K562 (cell line): ENCODE measurements at regions not wholly inside any gene's neighbourhood (a gene's known extent, or its start where the extent isn't known, plus 50 kb on each side); places are given as distances from the start of the nearest gene placed in this dataset.

ENCODE experiments used
- ATAC-seq: fragments of 200-7000 bp; cut with Tn5 transposase; 3 replicates; pipeline ENCODE4 v1.9.1; 2020; ENCODE audit warnings: moderate library complexity
- BruUV-seq: library from RNA; stranded (reverse); fragments of 400-500 nt; replicated peaks from 2 replicates; lab custom pipeline; 2021; lab: Mats Ljungman, UMichigan
- CTCF ChIA-PET: fragments of 300-600 bp; formaldehyde crosslinking; extraction: SDS; loops from one replicate; lab custom pipeline; 2021; ENCODE audit warnings: low intra/inter-chr PET ratio; lab: Yijun Ruan, JAX
- POLR2A ChIA-PET: fragments of 300-600, 350-650 bp; sonication (Branson Sonifier 250); formaldehyde crosslinking; extraction: SDS; loops from one replicate; lab custom pipeline; 2021; ENCODE audit warnings: antibody characterized with exemption, inconsistent platforms; lab: Yijun Ruan, JAX
- DNase-seq, 4 experiments: peaks; one replicate each; pipeline versions ENCODE4 v3.0.0 to v3.0.0-alpha.2; 2011 to 2018; ENCODE audit warnings: low spot score in 3 of 4, mixed read lengths in 3 of 4; ENCODE audit errors: extremely low read depth in 1 of 4
- FAIRE-seq: peaks from 2 replicates; lab custom pipeline; 2011; peaks lifted over from hg19 to GRCh38; lab: Jason Lieb, UNC
- H2AFZ ChIP-seq: 2 replicates; pipeline ENCODE4 v1.6.0; 2011; ENCODE audit warnings: low read depth, low read length, control low read depth, inconsistent platforms
- H3K27ac ChIP-seq: fragments of 200-600 bp; 3 replicates; pipeline ENCODE4 v1.8.0; 2011; ENCODE audit warnings: low read depth, mild to moderate bottlenecking, control low read depth, inconsistent platforms, low read length, moderate library complexity, mixed read lengths; ENCODE audit errors: extremely low read depth
- H3K27me3 ChIP-seq, 2 experiments: fragments of 300-600 bp in 1 of 2; 2 replicates in 1 of 2; 3 replicates in 1 of 2; pipeline versions ENCODE4 v1.6.0 to v1.8.0; 2011; ENCODE audit warnings: inconsistent platforms in 2 of 2, low read length in 2 of 2, mild to moderate bottlenecking in 1 of 2, mixed read lengths in 1 of 2, moderate library complexity in 1 of 2; ENCODE audit not compliant: control insufficient read depth in 2 of 2, insufficient read depth in 2 of 2
- H3K36me3 ChIP-seq: fragments of 300-600 bp; 3 replicates; pipeline ENCODE4 v1.8.0; 2011; ENCODE audit warnings: mild to moderate bottlenecking, low read length, inconsistent platforms; ENCODE audit not compliant: control insufficient read depth, insufficient read depth
- H3K4me1 ChIP-seq, 2 experiments: fragments of 200-600 bp in 1 of 2; replicated peaks in 1 of 2; 2 replicates in 1 of 2; 3 replicates in 1 of 2; pipeline versions ENCODE4 v1.5.1 to v1.8.0; 2011; ENCODE audit warnings: inconsistent platforms in 2 of 2, low read length in 2 of 2, mild to moderate bottlenecking in 1 of 2, mixed read lengths in 1 of 2, moderate library complexity in 1 of 2; ENCODE audit not compliant: control insufficient read depth in 2 of 2, insufficient read depth in 2 of 2
- H3K4me2 ChIP-seq: 2 replicates; pipeline ENCODE4 v1.6.1; 2011; ENCODE audit warnings: low read length, control low read depth, inconsistent platforms, mixed read lengths; ENCODE audit not compliant: insufficient read depth
- H3K4me3 ChIP-seq: fragments of 200-600 bp; sonication (generic), shearing (Covaris generic); 2 replicates; pipeline ENCODE4 v1.5.1; 2016; ENCODE audit warnings: control low read depth, inconsistent platforms
- H3K79me2 ChIP-seq: fragments of 200-600 bp; 3 replicates; pipeline ENCODE4 v1.8.0; 2011; ENCODE audit warnings: low read length, inconsistent platforms; ENCODE audit not compliant: control insufficient read depth, insufficient read depth
- H3K9ac ChIP-seq, 2 experiments: 2 replicates each; pipeline versions ENCODE4 v1.6.0 to v1.6.1; 2011; ENCODE audit warnings: low read depth in 2 of 2, low read length in 2 of 2, control low read depth in 1 of 2, inconsistent platforms in 1 of 2, mild to moderate bottlenecking in 1 of 2, mixed read lengths in 1 of 2; ENCODE audit not compliant: insufficient read depth in 1 of 2
- H3K9me1 ChIP-seq: one replicate; pipeline ENCODE4 v1.6.0; 2011; ENCODE audit warnings: inconsistent platforms, mild to moderate bottlenecking, low read length, moderate library complexity; ENCODE audit not compliant: control insufficient read depth, insufficient read depth
- H3K9me3 ChIP-seq: replicated peaks from 2 replicates; pipeline ENCODE4 v1.5.1; 2011; ENCODE audit warnings: low read depth, low read length, inconsistent platforms; ENCODE audit not compliant: control insufficient read depth, insufficient read depth
- H4K20me1 ChIP-seq: replicated peaks from 2 replicates; pipeline ENCODE4 v1.6.1; 2011; ENCODE audit warnings: low read length, inconsistent platforms, mixed read lengths; ENCODE audit not compliant: control insufficient read depth, insufficient read depth
- ARID3A ChIP-seq: IDR thresholded peaks from 2 replicates; pipeline ENCODE4 v1.6.1; 2012; ENCODE audit warnings: low read depth, low read length, improper control_type of control experiment, borderline replicate concordance
- ATF6 ChIP-seq: sonication (generic); formaldehyde crosslinking; IDR thresholded peaks from 2 replicates; pipeline ENCODE4 v1.4.0; 2020; ENCODE audit warnings: mild to moderate bottlenecking, missing genetic modification reagents
- CBFA2T2 ChIP-seq: fragments of 450-650 bp; conservative IDR thresholded peaks from 2 replicates; pipeline ENCODE4 v1.6.1; 2017; ENCODE audit warnings: mild to moderate bottlenecking
- CTBP1 ChIP-seq: fragments of 450-650 bp; IDR thresholded peaks from 2 replicates; pipeline ENCODE4 v1.6.1; 2016; ENCODE audit warnings: borderline replicate concordance
- FOXK2 ChIP-seq, 2 experiments: fragments of 450-650 bp; IDR thresholded peaks in 1 of 2; conservative IDR thresholded peaks in 1 of 2; 2 replicates each; pipeline ENCODE4 v1.6.1; 2016; ENCODE audit warnings: low read depth in 2 of 2, mild to moderate bottlenecking in 1 of 2
- IRF2 ChIP-seq: sonication (generic); formaldehyde crosslinking; IDR thresholded peaks from 2 replicates; pipeline ENCODE4 v1.8.1; 2022; ENCODE audit warnings: mild to moderate bottlenecking, missing genetic modification reagents
- MAFG ChIP-seq: fragments of 450-650 bp; conservative IDR thresholded peaks from 2 replicates; pipeline ENCODE4 v1.6.1; 2016; ENCODE audit warnings: missing genetic modification characterization, missing compliant biosample characterization
- MTA2 ChIP-seq: fragments of 450-650 bp; IDR thresholded peaks from 2 replicates; pipeline ENCODE4 v1.6.1; 2016; ENCODE audit warnings: low read depth
- PML ChIP-seq: IDR thresholded peaks from 2 replicates; pipeline ENCODE4 v1.6.1; 2012; ENCODE audit warnings: low read length, inconsistent platforms
- PTRF ChIP-seq: fragments of 450-650 bp; IDR thresholded peaks from 2 replicates; pipeline ENCODE4 v1.6.1; 2016; ENCODE audit warnings: mild to moderate bottlenecking, missing genetic modification characterization, missing compliant biosample characterization
- RFX5 ChIP-seq: IDR thresholded peaks from 2 replicates; pipeline ENCODE4 v1.6.1; 2011; ENCODE audit warnings: low read depth, mild to moderate bottlenecking, improper control_type of control experiment, low read length
- SMARCE1 ChIP-seq: fragments of 450-650 bp; IDR thresholded peaks from 2 replicates; pipeline ENCODE4 v1.7.1; 2016; ENCODE audit warnings: mild to moderate bottlenecking
- TBP ChIP-seq: optimal IDR thresholded peaks from 2 replicates; pipeline ENCODE3; 2011; ENCODE audit warnings: low read depth, low read length, improper control_type of control experiment
- TFAM ChIP-seq: fragments of 250-450 bp; sonication (Bioruptor Pico); conservative IDR thresholded peaks from 2 replicates; pipeline ENCODE4 v1.5.0; 2021; ENCODE audit warnings: mild to moderate bottlenecking, moderate library complexity
- ZKSCAN8 ChIP-seq: fragments of 200-800 bp; sonication (Bioruptor generic); IDR thresholded peaks from 2 replicates; pipeline ENCODE4 v1.6.1; 2016; ENCODE audit warnings: missing genetic modification characterization, missing compliant biosample characterization
- ZNF217 ChIP-seq: sonication (generic); formaldehyde crosslinking; IDR thresholded peaks from 2 replicates; pipeline ENCODE4 v1.8.0; 2022; ENCODE audit warnings: mild to moderate bottlenecking, missing genetic modification reagents
- ZNF324 ChIP-seq: fragments of 250-450 bp; sonication (Bioruptor Pico); IDR thresholded peaks from 2 replicates; pipeline ENCODE4 v1.4.0; 2020; ENCODE audit warnings: mild to moderate bottlenecking
- ZNF431 ChIP-seq: sonication (generic); formaldehyde crosslinking; IDR thresholded peaks from 2 replicates; pipeline ENCODE4 v1.8.0; 2022; ENCODE audit warnings: mild to moderate bottlenecking, missing genetic modification reagents
- WGBS: fragments of 100-300 bp; shearing (Covaris generic); methylation state at CpG from one replicate; pipeline ENCODE4 v1.1.6; 2016; ENCODE audit warnings: low coverage, mixed read lengths; ENCODE audit not compliant: insufficient coverage; ENCODE audit errors: missing lambda C conversion rate; 5-methylcytosine and 5-hydroxymethylcytosine counted together
- in situ Hi-C: fragments of 300-500 bp; cut with MboI; formaldehyde crosslinking; loops from 4 replicates; pipeline ENCODE4 v1.15.0; 2018; ENCODE audit warnings: inconsistent platforms, mixed read lengths
- intact Hi-C: fragments of 100-400 bp; cut with micrococcal nuclease; formaldehyde crosslinking; loops from 2 replicates; pipeline ENCODE4 v1.14.2; 2022
- TF ChIP-seq, protein P1 (sequence below), 2 experiments: fragments of 450-650 bp; conservative IDR thresholded peaks; 2 replicates each; pipeline ENCODE4 v1.6.1; 2017; ENCODE audit warnings: mild to moderate bottlenecking in 2 of 2, moderate library complexity in 2 of 2
- TF ChIP-seq, protein P2 (sequence below), 2 experiments: fragments of 450-650 bp; IDR thresholded peaks; 2 replicates each; pipeline ENCODE4 v1.6.1; 2016

DNA sequence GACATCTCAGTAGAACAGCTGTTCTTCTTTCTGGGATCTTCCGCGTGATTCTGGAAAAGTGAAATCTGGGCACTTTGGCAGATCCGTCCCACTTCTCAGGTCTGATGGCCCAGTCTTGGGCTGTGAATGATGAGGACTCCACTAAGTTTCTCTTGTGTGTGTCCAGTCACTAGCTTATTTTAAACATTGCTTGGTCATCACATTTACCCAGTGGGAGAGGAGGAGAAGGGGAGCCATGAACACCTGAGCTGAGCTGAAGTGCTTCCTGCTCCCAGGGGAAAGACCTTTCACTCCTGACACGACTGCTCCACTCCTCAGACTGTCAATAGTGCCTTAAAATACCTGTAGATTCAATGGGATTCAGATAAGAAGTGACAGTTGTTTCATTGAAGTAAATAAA lies 101.9 kb upstream of the SLC35F3 start:
- intact Hi-C loops, result no loop called here
- DNase-seq, result no peak
- POLR2A ChIA-PET, result no interaction called here
- no peaks in the 10 kb centered on the region for H3K9me1 ChIP-seq
- 1% methylated on average over 4 of the region's 4 CpGs for WGBS
- H3K79me2 ChIP-seq, result no peaks in the 10 kb centered on the region
- no peaks in the 10 kb centered on the region for H3K4me1 ChIP-seq
- ATAC-seq, result no peak
- no TSS peak for BruUV-seq
- H3K27ac ChIP-seq, result no peak overlapping the region
- no peak overlapping the region for H2AFZ ChIP-seq
- no peaks in the 10 kb centered on the region for H3K36me3 ChIP-seq
- no peak overlapping the region for H3K9ac ChIP-seq
- no peaks in the 10 kb centered on the region for H3K9me3 ChIP-seq
- H3K27me3 ChIP-seq, result peaks cover 0 to 4% of the 10 kb centered on the region in 2 experiments; a peak in 1 of 5 replicates
- no peak for FAIRE-seq
- no peak overlapping the region for H3K4me2 ChIP-seq
- CTCF ChIA-PET, result no interaction called here
- no peak for TF ChIP-seq ARID3A
- TF ChIP-seq, protein P1, sequence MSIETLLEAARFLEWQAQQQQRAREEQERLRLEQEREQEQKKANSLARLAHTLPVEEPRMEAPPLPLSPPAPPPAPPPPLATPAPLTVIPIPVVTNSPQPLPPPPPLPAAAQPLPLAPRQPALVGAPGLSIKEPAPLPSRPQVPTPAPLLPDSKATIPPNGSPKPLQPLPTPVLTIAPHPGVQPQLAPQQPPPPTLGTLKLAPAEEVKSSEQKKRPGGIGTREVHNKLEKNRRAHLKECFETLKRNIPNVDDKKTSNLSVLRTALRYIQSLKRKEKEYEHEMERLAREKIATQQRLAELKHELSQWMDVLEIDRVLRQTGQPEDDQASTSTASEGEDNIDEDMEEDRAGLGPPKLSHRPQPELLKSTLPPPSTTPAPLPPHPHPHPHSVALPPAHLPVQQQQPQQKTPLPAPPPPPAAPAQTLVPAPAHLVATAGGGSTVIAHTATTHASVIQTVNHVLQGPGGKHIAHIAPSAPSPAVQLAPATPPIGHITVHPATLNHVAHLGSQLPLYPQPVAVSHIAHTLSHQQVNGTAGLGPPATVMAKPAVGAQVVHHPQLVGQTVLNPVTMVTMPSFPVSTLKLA (conservative IDR thresholded peaks at IDR 0.05), result no peak
- no peak for TF ChIP-seq MTA2
- TF ChIP-seq TBP, result no peak
- TF ChIP-seq CBFA2T2, result no peak
- TF ChIP-seq ZNF431 (CRISPR knock-in tag), result no peak
- TF ChIP-seq CTBP1, result no peak
- no peak for TF ChIP-seq PML
- TF ChIP-seq IRF2, result no peak
- no peak for TF ChIP-seq ZKSCAN8 (CRISPR knock-in tag)
- no peak for TF ChIP-seq SMARCE1
- no peak for TF ChIP-seq ATF6 (CRISPR knock-in tag)
- TF ChIP-seq FOXK2 (conservative IDR thresholded peaks at IDR 0.05 in 1 of 2, IDR thresholded peaks at IDR 0.05 in 1 of 2; ENCODE audit: low read depth in 2 of 2), result no peak
- TF ChIP-seq ZNF324, result no peak
- TF ChIP-seq, protein P2, sequence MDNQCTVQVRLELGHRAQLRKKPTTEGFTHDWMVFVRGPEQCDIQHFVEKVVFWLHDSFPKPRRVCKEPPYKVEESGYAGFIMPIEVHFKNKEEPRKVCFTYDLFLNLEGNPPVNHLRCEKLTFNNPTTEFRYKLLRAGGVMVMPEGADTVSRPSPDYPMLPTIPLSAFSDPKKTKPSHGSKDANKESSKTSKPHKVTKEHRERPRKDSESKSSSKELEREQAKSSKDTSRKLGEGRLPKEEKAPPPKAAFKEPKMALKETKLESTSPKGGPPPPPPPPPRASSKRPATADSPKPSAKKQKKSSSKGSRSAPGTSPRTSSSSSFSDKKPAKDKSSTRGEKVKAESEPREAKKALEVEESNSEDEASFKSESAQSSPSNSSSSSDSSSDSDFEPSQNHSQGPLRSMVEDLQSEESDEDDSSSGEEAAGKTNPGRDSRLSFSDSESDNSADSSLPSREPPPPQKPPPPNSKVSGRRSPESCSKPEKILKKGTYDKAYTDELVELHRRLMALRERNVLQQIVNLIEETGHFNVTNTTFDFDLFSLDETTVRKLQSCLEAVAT (IDR thresholded peaks at IDR 0.05), result no peak
- no peak for TF ChIP-seq ZNF217 (CRISPR knock-in tag)
- no peak for TF ChIP-seq RFX5
- TF ChIP-seq TFAM (CRISPR knock-in tag), result no peak
- TF ChIP-seq MAFG, result no peak
- TF ChIP-seq PTRF (tag), result no peak
- no peak overlapping the region for H3K4me3 ChIP-seq
- H4K20me1 ChIP-seq, result no peaks in the 10 kb centered on the region
- in situ Hi-C loops, result no loop called here
